ENCODE measurements at regions not wholly inside any gene's neighbourhood (a gene's known extent, or its start where the extent isn't known, plus 50 kb on each side); places are given as distances from the start of the nearest gene placed in this dataset.

- TF ChIP-seq CTCF (conservative IDR thresholded peaks at IDR 0.05; ENCODE audit: low read depth, low read length) (no peak), EZH2 (IDR thresholded peaks at IDR 0.05; ENCODE audit: borderline replicate concordance, low read depth, low read length, poor library complexity, severe bottlenecking) (no peak)
Observed at GRCh38 chr2:147386284-147386683, 458.5 kb upstream of the ACVR2A start.
